GM21381 (cell line): ENCODE measurements at regions not wholly inside any gene's neighbourhood (a gene's known extent, or its start where the extent isn't known, plus 50 kb on each side); places are given as distances from the start of the nearest gene placed in this dataset.
"Not testable (repeated sequence)": the region's sequence is repeated elsewhere in the genome, so short reads cannot be mapped to it uniquely, and the experiment has no call there.

ENCODE experiments used
- ATAC-seq: cut with Tn5 transposase; IDR thresholded peaks from one replicate; pipeline ENCODE4 v1.9.1; 2021; ENCODE audit warnings: mild to moderate bottlenecking, moderate library complexity; ENCODE audit not compliant: unreplicated experiment

DNA sequence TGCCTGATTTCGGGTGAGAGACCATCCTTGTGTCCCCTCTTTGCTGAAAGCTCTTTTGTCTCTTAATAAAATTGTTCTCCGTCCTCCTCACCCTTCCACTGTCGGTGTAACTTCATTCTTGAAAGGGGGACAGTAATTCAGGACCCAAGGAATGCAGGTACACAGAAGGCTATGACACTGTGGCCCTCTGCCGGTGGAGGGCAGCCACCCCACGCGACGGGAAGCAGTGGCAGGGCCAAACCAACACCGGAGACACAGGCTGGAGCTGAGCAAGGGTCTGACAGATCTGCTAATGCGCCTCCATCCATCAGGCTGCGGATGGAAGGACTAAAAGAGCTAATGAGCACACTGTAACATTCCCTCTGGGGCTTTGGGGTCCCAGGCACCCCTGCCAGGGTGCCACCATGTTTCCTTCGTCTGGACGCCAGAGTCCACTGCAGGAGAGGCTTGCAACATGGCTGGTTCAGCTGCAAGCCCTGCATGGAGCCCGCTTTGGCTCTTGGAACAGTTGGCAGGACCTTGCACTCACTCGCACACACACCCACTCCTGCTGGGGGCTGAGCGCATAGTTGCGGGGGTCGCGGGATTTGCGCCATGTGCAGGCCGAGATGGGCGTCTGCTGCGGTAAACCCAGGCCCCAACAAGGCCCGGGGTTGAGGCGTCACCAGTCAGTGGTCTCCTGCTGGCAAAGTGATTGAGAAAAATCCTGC lies 544.1 kb upstream of the CDH7 start:
- no peak for ATAC-seq

DNA sequence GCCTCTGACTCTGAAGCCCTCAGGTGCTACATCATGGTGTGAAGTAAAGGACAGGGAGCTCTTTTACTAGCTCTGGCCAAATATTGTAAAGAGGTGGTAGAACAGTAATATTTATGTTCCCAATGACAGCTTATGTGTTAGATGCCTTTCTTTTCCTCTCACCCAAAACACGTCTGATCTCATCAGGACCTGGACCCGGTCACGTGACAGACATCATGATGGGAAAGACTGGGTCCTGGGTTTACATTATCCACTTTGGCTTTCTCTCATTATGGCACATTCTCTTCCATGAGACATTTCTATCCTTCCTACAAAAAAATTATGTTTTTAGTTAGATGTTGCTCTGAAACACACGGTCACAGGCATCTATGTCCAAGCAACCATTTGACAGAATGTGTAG lies 548.7 kb upstream of the CDH7 start:
- ATAC-seq = no peak

DNA sequence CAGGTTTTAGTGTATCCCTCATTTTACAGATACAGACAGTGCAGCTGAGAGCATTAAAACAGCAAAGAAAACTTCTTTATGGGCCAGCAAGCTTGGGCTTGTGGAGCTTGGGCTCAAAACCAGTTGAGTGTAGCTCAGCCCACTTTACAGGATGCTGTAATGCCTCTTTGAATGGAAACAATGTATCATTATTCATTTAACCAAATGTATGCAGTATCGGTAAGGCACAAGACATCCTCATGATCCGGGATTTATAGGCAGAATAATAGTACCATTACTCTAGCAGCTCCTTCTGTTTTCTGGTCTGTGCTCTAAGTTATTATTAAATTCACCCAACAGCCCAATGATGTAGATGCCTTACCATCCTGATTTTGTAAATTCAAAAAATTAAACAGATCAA lies 575.1 kb upstream of the CDH7 start:
- ATAC-seq = no peak

DNA sequence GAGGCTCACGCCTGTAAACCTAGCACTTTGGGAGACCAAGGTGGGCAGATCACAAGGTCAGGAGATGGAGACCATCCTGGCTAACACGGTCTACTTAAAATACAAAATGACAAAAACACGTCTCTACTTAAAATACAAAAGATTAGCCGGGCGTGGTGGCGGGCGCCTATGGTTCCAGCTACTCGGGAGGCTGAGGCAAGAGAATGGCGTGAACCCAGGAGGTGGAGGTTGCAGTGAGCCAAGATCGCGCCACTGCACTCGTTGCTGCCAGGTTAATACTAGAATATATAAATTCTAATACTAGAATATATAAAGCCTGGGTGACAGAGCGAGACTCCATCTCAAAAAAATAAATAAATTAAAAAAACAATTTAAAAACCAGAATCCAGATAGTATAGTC lies 588.7 kb upstream of the CDH7 start:
- not testable (repeated sequence) for ATAC-seq

DNA sequence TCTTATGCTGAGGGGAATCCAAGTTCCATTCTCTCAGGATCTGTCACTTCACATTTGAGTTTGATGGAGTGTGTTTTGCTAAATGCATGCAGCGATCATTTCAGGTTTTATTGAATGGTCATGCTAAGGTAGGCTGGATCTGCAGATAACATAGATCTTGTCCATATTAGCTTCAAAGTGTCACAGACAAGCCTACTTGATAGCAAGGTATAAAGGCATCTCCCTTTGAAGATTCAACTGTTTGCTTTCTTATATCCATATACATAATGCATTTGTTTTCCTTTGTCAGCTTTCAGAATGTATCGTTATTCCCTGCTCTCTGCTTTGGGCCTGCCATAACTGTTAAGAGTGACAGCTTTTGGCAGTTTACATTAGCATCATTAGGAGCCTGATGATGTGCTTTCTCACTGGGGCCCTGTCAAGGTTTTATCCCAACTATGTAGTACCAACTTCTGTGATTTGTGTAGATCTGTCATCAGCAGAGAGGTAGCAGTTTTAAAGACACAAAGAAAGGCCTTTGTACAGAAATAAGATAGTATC lies 604.3 kb upstream of the CDH7 start:
- ATAC-seq = no peak

DNA sequence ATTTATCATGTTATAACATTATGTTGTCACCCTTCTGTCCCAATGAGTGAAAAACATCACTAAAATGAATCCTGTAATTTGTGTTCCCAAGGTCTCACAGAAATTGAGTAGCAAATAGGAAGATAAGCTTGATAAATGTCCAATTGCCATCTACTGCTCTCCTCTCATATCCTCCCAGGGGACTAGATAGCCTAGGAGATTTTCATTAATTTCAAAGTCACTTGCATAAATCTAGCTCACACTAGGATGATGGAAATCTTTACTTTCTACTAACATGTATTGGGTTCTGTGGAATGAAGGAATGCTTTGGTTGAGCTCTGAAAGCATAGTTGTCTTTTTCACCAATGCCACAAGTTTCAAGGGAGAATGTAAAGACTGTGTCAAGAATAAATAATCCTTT lies 605.5 kb upstream of the CDH7 start:
- no peak for ATAC-seq

DNA sequence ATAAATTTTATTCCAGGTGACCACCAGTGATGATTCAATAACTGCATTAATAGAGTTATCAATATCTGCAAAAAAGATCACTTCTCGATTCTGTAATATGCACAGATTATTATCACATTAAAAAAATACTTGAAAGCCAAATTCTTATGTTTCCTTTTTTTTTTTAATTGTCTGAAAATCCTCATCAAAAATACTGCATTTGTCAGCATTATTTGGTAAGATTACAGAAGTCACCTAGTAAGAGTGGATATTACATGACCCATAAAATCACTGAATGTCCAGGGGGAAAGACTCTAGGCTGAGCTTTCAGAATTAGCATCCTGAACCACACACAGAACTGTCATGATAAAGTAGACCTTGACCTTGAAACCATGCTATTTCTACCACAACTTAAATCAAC lies 617.2 kb upstream of the CDH7 start:
- no peak for ATAC-seq

DNA sequence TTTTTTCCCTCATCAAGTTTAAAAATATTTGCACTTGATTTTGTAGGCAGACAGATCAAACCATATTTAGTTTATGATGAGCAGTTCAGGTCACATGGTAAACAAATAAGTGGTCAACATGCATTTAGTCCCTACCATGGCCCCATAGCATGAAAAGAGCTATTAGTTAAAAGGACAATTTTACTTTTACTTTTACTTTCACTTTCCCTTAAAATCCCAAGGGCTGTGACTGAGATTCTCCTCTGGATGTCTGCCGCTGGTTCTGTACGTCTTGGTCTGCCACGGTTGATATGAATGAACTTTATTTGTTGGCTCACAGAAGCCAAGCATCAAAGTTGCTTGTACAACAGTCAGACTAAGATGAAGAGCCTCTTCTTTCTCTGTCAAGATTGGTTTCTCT lies 626.2 kb upstream of the CDH7 start:
- no peak for ATAC-seq

DNA sequence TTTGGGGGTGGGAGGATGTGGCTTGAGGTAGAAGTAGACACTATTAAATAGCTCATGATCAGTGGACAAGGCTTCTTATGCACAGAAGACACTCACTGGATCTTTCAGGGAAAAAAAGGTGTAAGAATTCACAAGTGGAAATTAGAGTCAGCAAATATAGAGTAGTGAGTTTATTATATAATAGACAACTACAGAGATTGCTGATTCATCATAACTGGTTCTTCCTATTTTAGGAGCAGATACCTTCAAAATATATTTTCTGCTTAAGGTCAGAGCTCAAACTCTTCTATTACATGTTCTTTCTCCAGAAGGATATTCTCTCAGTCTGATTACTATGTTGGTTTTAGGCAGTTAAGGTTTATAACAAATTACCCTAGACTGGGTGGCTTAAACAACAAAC lies 646.9 kb upstream of the CDH7 start:
- ATAC-seq = no peak

DNA sequence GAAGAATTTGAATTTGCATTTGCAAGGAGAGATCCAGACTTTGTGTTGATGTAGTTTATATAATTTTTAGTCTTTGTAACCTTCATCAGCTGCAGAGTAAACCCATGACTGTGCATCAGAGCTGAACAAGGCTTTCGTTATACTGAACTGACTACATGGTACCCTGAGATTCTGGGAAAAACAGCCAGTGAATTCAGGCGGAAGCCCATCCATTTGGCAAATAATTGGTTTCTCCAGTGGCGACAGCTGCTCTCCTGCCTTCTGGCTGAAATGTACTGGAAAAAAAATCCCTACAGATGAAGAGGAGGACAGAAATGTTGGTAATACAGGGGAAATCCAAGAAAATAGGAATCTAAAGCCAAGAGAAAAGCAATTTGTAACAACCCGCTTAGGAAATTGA lies 657.5 kb upstream of the CDH7 start:
- no peak for ATAC-seq

DNA sequence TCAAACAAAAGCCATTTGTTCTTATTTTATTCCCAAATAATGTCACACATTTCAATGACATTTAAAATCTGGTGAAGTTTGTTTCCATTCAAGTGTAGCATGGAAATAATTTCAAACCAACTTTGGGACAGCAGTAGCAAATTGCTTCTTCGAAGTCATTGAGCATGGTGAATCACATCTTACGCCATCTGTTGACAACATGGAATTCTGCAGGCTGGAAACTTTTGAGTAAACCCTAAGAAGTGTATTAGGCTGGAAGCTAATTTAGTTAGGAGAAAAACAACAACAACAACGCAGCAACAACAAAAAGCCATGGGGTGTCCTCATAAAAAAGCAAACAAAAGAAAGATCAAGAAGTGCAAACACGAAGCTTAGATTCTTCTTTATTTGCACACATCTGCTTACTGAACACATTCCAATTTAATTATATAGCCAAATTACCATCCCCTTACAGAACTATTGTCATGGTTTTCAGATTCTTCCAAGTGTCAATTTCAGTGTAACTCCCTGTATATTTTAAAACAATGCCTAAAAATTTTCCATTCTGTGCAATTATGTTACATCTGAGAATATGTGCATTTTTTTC lies 659.0 kb upstream of the CDH7 start:
- no peak for ATAC-seq

DNA sequence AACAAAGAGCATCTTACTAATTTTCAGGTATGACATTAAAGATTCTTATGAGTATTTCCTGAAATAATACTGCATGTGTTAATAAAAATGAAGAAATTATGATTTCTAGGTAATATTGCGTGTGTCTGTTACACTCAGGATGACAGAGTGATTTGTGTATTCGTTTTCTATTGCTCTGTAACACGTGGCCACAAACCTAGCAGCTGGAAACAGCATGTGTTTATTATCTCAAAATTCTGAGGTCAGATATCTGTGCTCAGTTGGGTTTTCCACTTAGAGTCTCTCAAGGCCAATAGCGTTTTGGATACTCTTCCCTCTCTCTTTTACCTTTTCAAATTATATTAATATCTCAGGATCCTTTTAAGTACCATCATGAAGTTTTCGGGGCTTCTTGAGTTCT lies 667.9 kb upstream of the CDH7 start:
- ATAC-seq = no peak

DNA sequence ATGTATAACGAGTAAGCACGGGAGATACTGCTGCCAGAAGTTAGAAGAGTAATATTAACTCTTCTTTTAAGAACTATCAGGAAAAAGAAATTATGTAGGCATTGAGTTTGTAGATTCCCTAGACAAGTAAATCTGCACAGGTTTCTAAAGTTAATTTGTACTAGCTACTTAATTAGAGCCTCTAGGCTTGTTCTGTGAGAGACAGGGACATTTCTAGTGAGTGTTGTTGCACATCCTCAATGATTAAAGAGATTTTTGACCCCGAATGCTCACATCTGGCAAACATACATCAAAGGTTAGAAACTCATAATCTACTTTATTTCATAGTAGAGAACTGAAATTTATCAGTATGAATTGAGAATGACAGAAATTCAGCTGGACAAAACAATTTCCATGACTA lies 669.0 kb upstream of the CDH7 start:
- ATAC-seq = no peak

DNA sequence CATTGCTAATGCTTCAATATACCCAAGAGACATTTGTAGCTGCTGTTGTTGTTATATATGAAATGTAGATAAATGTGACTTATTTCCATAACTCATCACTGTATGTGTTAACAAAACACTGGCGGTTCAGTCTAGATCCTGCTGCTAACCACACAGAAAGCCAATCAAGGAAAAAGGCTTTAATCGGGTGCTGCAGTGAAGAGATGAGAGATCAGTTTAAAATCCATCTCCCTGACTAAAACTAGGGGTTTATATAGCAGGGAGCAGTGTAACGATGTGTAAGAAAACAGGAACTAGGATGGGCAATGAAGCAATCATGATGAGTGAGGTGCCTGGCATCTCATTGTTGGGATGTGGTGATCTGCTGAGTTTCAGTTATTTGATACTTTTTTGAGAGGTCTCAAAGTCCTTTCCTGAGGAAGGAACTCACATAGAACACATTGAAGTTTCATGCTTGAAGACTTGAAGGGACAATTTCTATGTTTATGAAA lies 677.7 kb upstream of the CDH7 start:
- ATAC-seq = no peak

DNA sequence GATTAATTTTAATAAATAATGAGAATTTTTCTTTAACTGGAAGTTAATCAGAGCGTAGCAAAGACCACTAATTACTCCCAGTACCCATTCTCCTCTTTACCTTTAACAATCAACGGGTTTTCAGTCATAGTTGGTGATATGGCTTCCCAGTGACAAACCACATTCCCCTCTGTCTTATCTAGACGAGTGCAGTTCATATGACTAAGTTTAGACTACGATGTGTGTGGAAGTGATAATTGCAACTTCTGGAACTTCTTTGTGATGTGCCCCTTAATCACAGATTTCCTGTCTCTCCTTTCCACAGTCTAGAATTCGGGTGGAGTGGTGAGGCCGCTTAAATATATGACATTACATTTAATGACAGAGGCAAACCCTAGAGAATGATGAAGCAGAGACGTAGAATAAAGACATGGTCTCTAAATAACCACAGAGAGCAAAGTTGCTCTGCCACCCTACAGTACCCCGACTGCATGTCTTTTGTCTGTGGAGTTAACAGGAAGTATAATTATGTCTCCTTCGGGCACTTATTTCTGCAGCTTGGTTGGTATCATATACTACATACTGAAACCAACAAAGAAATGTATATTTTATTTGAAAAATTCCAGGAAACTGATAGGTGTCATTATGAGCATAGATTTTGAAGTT lies 693.3 kb upstream of the CDH7 start:
- no peak for ATAC-seq

DNA sequence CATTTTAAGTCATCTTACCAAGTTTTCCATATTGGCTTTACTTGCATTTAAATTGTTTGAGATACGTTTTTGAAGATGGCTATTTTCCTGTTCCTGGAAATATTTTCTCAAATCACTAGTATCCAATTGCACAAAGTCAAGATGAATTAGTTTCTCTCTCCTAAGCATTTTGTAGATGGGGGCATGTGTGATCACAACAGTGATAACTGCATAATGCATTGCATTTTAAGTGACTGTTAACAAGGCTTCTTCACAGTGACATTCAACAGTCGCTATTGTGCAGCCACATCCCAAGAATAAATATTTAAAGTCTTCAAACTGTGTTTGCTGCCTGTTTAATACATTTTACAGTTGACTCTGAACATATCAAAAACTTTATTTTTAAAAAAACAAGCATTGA lies 694.2 kb upstream of the CDH7 start:
- ATAC-seq = no peak

DNA sequence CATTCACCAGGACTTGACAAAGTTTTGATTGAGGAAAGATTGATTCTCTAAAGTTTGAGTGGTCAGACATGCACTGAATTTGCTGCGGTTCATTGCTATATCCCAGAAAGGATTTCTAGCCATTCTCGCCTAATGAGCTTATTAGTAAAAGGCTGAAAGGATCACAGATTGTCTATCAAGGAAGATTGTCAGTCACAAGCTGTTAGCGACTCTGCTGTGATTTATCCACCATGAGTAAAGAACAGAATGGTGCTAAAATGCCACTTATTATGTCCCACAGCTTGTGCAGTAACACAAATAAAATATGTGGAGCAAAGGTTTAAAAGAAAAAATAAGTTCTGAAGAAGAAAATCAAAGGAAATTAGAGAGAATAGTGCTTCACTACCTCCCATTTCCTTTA lies 701.2 kb upstream of the CDH7 start:
- no peak for ATAC-seq

DNA sequence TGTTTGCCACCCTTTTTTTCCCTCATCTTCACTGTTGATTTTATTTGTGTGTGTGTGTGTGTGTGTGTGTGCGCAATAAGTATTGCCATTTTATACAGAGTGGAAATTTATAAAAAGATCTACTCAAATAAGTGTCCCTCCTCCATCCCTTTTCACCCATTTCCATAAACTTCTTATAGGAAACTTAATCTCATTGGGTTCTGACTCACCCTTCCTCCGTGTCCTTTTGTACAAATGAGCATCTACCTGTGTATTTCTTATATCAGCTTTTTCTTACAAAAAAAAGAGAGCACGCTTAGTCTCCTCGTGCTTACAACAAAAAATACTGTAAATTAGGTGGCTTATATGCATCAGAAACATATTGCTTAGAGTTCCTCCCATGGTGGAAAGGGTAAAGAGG lies 711.2 kb upstream of the CDH7 start:
- no peak for ATAC-seq

DNA sequence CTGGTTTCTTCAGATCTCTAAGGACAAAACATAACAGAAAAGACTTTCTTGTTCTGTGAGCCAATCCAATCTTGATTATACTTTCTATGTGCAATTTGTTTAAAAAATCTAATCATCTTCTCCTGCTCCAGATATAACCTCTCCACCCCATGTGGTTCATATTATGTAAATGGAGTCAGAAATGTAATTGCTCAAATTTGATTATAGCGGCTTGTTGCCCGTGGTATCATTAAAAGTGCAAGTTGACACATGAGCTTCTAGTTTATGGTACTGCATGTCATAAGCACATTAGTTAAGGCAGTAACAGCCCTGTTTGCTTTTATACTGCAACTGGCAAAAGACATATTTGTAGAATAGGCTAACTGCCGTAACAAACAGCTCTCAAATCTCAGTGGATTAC lies 715.1 kb upstream of the CDH7 start:
- no peak for ATAC-seq

DNA sequence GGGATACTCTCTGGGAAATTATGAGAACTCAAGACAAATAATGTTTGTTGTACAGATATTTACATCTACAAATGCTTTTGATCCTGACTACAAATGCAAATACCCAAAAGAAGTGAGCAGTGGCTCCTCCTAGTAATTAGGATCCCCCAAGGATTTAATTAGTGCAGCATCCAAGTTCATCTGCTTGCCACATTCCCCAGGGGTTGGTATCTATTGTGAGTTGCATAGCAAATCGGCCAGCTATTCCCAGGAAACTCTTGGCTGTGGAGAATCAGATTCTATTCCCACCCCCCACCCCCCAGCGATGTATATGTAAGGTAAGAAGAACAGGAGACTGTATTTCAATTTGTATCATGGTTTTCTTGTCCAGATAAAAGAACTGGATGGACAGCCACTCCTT lies 725.1 kb upstream of the CDH7 start:
- ATAC-seq = no peak

DNA sequence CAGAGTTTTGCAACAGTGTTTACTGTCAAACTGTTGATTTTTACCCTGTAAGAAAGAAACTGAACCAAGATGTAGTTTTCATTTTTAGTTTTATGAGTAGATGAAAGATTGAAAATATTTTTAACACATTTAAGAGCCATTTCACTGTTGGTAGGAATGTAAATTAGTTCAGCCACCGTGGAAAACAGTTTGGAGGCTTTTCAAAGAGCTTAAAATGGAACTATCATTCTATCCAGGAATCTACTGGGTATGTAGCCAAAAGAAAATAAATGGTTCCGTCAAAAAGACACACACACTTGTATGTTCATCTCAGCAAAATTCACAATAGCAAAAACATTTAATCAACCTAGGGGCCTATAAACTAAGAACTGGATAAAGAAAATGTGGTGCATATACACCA lies 729.8 kb upstream of the CDH7 start:
- no peak for ATAC-seq

DNA sequence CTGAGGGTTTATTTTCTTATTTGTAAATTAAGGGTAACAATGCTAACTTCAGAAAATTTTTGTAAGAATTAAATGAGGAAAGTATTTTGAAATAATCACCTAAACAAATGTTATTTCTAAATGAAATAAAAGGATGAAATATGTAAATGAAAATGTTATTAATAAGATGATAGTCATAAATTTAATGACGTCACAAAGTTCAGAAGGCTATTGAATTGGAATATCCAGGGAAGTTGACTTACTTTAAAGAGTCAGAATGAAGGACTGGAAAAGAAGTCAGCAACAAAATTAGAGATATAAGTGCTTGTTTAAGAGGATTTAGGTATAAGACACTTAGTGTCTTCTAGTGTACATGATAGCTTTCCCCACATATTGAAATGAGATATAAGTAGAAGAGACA lies 732.6 kb upstream of the CDH7 start:
- ATAC-seq = no peak
